ENCODE measurements at regions not wholly inside any gene's neighbourhood (a gene's known extent, or its start where the extent isn't known, plus 50 kb on each side); places are given as distances from the start of the nearest gene placed in this dataset.

- TF ChIP-seq CTCF (IDR thresholded peaks at IDR 0.05; ENCODE audit: low read length) (no peak), EZH2 (IDR thresholded peaks at IDR 0.05; ENCODE audit: borderline replicate concordance, low read length) (no peak)
These were observed 232.4 kb upstream of the RBMS1 start for GRCh38 chr2:160726046-160726445.
